ENCODE measurements at regions not wholly inside any gene's neighbourhood (a gene's known extent, or its start where the extent isn't known, plus 50 kb on each side); places are given as distances from the start of the nearest gene placed in this dataset.
"Not testable (repeated sequence)": the region's sequence is repeated elsewhere in the genome, so short reads cannot be mapped to it uniquely, and the experiment has no call there.

GRCh38 chr4:137360761-137361160 lies 171.5 kb downstream of the PCDH18 start:
- Histone ChIP-seq H3K4me3 (ENCODE audit: low read depth, low read length) (no peak overlapping the region), H3K9me3 (ENCODE audit: control insufficient read depth, insufficient read depth, low read depth, low read length) (no peaks in the 10 kb centered on the region), H3K36me3 (ENCODE audit: control insufficient read depth in 2 of 2, insufficient read depth in 1 of 2, low read length in 2 of 2) (no peaks in the 10 kb centered on the region), H3K27ac (ENCODE audit: extremely low read depth, low read depth, low read length) (no peak overlapping the region), H3K4me1 (ENCODE audit: control insufficient read depth, insufficient read depth, low read length) (no peaks in the 10 kb centered on the region)
- ChIA-PET CTCF (interaction anchor here (0.6 kb wide), 1 partner anchor 155 kb away, joined by 3 read pairs; no protein-coding TSS in a partner anchor), POLR2A (no interaction called here)
- no peak for TF ChIP-seq ZNF830 (tag by site-specific recombination; IDR thresholded peaks at IDR 0.05; ENCODE audit: low read depth)
- no peak for TF ChIP-seq SALL2 (tag by site-specific recombination; IDR thresholded peaks at IDR 0.05; ENCODE audit: borderline replicate concordance)
- no peak for TF ChIP-seq ZNF366 (tag by site-specific recombination; conservative IDR thresholded peaks at IDR 0.05)
- no peak for TF ChIP-seq GLI2 (tag by site-specific recombination; IDR thresholded peaks at IDR 0.05; ENCODE audit: borderline replicate concordance, low read depth)
- no peak for TF ChIP-seq ZBTB7A (tag by site-specific recombination; IDR thresholded peaks at IDR 0.05; ENCODE audit: low read depth)
- TF ChIP-seq ZNF248 (tag by site-specific recombination; IDR thresholded peaks at IDR 0.05): no peak
- no peak for TF ChIP-seq ZNF660 (tag by site-specific recombination; IDR thresholded peaks at IDR 0.05)
- no peak for TF ChIP-seq ZNF580 (tag by site-specific recombination; IDR thresholded peaks at IDR 0.05)
- no peak for TF ChIP-seq ZNF2 (tag by site-specific recombination; IDR thresholded peaks at IDR 0.05)
- no peak for TF ChIP-seq ZNF623 (tag by site-specific recombination; IDR thresholded peaks at IDR 0.05)
- TF ChIP-seq ZNF639 (tag by site-specific recombination; IDR thresholded peaks at IDR 0.05): no peak
- TF ChIP-seq ZNF518A (tag by site-specific recombination; conservative IDR thresholded peaks at IDR 0.05; ENCODE audit: low read depth): no peak

GRCh38 chr4:137359691-137360315 lies 172.5 kb downstream of the PCDH18 start:
- ChIA-PET POLR2A (no interaction called here), CTCF (interaction anchor here (0.7 to 0.9 kb wide), 2 partner anchors 14 to 236 kb away, joined by 4 to 6 read pairs; no protein-coding TSS in a partner anchor)
- H3K36me3 ChIP-seq (ENCODE audit: control insufficient read depth in 2 of 2, insufficient read depth in 1 of 2, low read length in 2 of 2): no peaks in the 10 kb centered on the region
- no peaks in the 10 kb centered on the region for H3K9me3 ChIP-seq (ENCODE audit: control insufficient read depth, insufficient read depth, low read depth, low read length)
- no peak for TF ChIP-seq ZNF707 (tag by site-specific recombination; IDR thresholded peaks at IDR 0.05)
- no peak for TF ChIP-seq ZEB2 (tag by site-specific recombination; IDR thresholded peaks at IDR 0.05)
- no peak overlapping the region for H3K27ac ChIP-seq (ENCODE audit: extremely low read depth, low read depth, low read length)
- no peaks in the 10 kb centered on the region for H3K4me1 ChIP-seq (ENCODE audit: control insufficient read depth, insufficient read depth, low read length)
- no peak overlapping the region for H3K4me3 ChIP-seq (ENCODE audit: low read depth, low read length)

- POLR2A ChIA-PET; H3K4me3 ChIP-seq (ENCODE audit: low read depth, low read length); H3K36me3 ChIP-seq (ENCODE audit: control insufficient read depth in 2 of 2, insufficient read depth in 1 of 2, low read length in 2 of 2); H3K9me3 ChIP-seq (ENCODE audit: control insufficient read depth, insufficient read depth, low read depth, low read length); H3K4me1 ChIP-seq (ENCODE audit: control insufficient read depth, insufficient read depth, low read length); CTCF ChIA-PET; H3K27ac ChIP-seq (ENCODE audit: extremely low read depth, low read depth, low read length): not testable (repeated sequence)
Observed at GRCh38 chr4:137354562-137354961, 177.7 kb downstream of the PCDH18 start.
